Mesothelial cell of epicardium (in vitro differentiated cells): ENCODE measurements at regions not wholly inside any gene's neighbourhood (a gene's known extent, or its start where the extent isn't known, plus 50 kb on each side); places are given as distances from the start of the nearest gene placed in this dataset.

ENCODE experiments used
- DNase-seq, 2 experiments: peaks; one replicate each; pipeline ENCODE4 v3.0.0; 2021; ENCODE audit warnings: low spot score in 2 of 2; ENCODE audit not compliant: unreplicated experiment in 2 of 2
- H3K27ac Mint-ChIP-seq: 2 replicates; pipeline ENCODE4 v1.8.0; 2021; ENCODE audit warnings: mixed read lengths
- H3K27me3 Mint-ChIP-seq: 2 replicates; pipeline ENCODE4 v1.8.0; 2021; ENCODE audit warnings: low read depth, mixed read lengths
- H3K36me3 Mint-ChIP-seq: 2 replicates; pipeline ENCODE4 v1.8.0; 2021; ENCODE audit warnings: mixed read lengths
- H3K4me1 Mint-ChIP-seq: 2 replicates; pipeline ENCODE4 v1.8.0; 2021; ENCODE audit warnings: mixed read lengths
- H3K4me3 Mint-ChIP-seq: 2 replicates; pipeline ENCODE4 v1.8.0; 2021; ENCODE audit warnings: mild to moderate bottlenecking, moderate library complexity, mixed read lengths
- H3K9me3 Mint-ChIP-seq: 2 replicates; pipeline ENCODE4 v1.8.0; 2021; ENCODE audit warnings: mixed read lengths
- TF ChIP-seq, protein P1 (sequence below): fragments of 200-600 bp; sonication (generic); IDR thresholded peaks from one replicate; pipeline ENCODE4 v1.5.0; 2021; ENCODE audit warnings: antibody characterized with exemption; ENCODE audit not compliant: unreplicated experiment

DNA sequence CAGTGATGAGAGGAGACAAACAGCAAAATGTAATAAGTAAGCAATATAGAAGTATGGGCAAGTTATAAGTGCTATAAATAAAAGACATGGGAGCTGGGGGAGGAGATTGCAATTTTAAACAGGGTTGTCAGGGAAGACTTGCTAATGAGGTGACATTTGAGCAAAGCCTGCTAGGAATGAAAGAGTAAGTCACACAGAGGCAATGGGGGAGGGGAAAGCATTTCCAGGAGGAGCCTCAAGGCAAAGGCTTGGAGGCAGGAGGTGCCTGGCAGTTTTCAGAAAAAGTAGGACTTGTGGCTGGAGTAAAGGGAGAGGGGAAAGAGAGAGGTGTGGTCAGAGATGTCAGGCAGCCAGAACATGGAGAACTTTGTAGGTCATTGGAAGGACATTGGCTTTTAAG, 124.4 kb upstream of the NMUR2 start:
- peak overlapping the region; percentile 2 for H3K27ac Mint-ChIP-seq
- H3K27me3 Mint-ChIP-seq: peaks cover 9% of the 10 kb centered on the region
- DNase-seq: no peak
- TF ChIP-seq, protein P1, sequence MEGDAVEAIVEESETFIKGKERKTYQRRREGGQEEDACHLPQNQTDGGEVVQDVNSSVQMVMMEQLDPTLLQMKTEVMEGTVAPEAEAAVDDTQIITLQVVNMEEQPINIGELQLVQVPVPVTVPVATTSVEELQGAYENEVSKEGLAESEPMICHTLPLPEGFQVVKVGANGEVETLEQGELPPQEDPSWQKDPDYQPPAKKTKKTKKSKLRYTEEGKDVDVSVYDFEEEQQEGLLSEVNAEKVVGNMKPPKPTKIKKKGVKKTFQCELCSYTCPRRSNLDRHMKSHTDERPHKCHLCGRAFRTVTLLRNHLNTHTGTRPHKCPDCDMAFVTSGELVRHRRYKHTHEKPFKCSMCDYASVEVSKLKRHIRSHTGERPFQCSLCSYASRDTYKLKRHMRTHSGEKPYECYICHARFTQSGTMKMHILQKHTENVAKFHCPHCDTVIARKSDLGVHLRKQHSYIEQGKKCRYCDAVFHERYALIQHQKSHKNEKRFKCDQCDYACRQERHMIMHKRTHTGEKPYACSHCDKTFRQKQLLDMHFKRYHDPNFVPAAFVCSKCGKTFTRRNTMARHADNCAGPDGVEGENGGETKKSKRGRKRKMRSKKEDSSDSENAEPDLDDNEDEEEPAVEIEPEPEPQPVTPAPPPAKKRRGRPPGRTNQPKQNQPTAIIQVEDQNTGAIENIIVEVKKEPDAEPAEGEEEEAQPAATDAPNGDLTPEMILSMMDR: no peak
- no peaks in the 10 kb centered on the region for H3K9me3 Mint-ChIP-seq
- peaks cover 14% of the 10 kb centered on the region for H3K4me1 Mint-ChIP-seq
- no peaks in the 10 kb centered on the region for H3K36me3 Mint-ChIP-seq
- H3K4me3 Mint-ChIP-seq: no peak overlapping the region

DNA sequence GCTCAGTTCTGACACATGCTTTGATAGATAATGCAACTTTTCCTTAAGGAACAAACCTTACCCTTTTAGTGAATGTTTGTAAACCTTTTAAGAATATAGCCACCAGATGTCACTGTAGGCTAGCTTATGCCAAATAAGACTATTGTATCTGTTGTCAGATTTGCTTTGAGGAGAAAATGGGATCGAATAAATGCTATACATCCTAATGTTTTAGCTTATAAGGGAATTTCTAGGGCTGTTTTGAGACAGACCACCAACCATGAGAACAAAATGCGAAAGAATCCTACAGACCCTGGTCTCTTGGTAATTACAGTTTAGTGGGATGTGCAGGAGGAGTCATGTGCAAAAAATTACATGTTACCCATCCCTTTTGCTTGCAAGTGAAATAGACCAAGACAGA, 127.6 kb upstream of the NMUR2 start:
- no peaks in the 10 kb centered on the region for H3K36me3 Mint-ChIP-seq
- H3K4me1 Mint-ChIP-seq: peaks cover 7% of the 10 kb centered on the region
- TF ChIP-seq, protein P1: peak; percentile 48
- no peak overlapping the region for H3K27ac Mint-ChIP-seq
- no peaks in the 10 kb centered on the region for H3K27me3 Mint-ChIP-seq
- H3K4me3 Mint-ChIP-seq: no peak overlapping the region
- no peaks in the 10 kb centered on the region for H3K9me3 Mint-ChIP-seq
- no peak for DNase-seq

DNA sequence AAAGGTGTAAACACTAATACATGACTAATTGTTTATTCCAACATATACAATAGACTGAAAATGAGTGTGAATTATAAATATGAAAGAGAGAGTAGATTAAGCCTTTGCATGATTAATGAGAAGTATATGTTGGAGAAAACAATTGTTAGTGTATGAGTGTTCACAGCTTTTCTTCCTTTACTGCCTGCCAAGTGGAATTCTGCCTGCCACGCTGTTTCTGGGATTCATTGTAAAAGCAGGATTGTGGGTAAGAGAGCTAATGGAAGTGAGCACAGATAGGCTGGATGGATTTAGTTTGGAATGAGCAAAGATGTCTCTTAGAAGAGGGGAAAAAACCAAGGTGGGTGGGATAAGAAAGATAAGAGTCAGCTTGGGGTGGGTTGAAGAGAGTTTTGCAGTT, 129.6 kb upstream of the NMUR2 start:
- DNase-seq: no peak
- Mint-ChIP-seq H3K4me3 (no peak overlapping the region), H3K9me3 (no peaks in the 10 kb centered on the region), H3K27me3 (peaks cover 1% of the 10 kb centered on the region), H3K27ac (no peak overlapping the region), H3K36me3 (no peaks in the 10 kb centered on the region), H3K4me1 (peaks cover under 1% of the 10 kb centered on the region)
- TF ChIP-seq, protein P1: no peak

DNA sequence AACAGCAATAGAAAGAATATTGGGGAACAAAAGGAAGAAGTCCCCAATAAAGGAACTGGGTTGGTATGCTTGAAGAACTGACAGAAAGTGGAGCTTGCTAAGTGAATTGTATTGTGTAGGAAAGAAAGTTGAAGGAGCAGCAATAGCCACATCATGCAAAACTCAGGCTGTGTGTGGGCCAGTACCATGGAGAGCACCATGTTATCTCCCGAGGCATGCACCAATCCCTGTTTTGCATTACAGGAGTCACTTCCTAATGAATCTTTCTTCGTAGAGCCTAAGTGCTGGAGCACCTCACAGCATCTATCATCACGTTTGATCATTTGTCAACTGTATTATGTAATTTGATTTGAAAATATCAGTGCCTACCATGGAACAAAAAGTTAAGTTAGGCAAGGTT, 137.7 kb upstream of the NMUR2 start:
- TF ChIP-seq, protein P1: no peak
- peaks cover 25% of the 10 kb centered on the region for H3K27me3 Mint-ChIP-seq
- no peak overlapping the region for H3K27ac Mint-ChIP-seq
- peak in 1 of 2 experiments; percentile 61 for DNase-seq
- no peaks in the 10 kb centered on the region for H3K9me3 Mint-ChIP-seq
- H3K4me3 Mint-ChIP-seq: no peak overlapping the region
- H3K36me3 Mint-ChIP-seq: no peaks in the 10 kb centered on the region
- H3K4me1 Mint-ChIP-seq: no peaks in the 10 kb centered on the region

DNA sequence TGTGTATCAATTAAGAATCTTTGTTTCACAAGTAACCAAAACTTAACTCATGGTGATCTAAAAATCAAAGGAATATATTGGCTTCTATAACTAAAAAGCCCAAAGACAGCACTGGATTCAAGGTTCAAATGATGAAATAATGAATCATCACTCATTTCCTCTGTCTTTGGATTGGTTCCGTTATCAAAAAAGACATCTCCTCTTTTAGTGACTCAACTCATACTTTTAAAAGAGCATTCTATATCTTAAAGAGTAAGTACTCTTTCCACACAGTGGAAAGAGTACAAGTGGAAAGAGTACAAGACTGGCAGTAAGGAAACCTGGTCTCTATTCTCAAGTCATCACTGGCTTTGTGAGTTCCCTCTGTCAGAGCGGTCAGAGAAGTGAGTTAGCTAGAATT, 141.4 kb upstream of the NMUR2 start:
- Mint-ChIP-seq H3K36me3 (no peaks in the 10 kb centered on the region), H3K27me3 (peaks cover 18% of the 10 kb centered on the region), H3K9me3 (no peaks in the 10 kb centered on the region), H3K27ac (no peak overlapping the region), H3K4me1 (no peaks in the 10 kb centered on the region), H3K4me3 (no peak overlapping the region)
- TF ChIP-seq, protein P1: no peak
- DNase-seq: no peak

DNA sequence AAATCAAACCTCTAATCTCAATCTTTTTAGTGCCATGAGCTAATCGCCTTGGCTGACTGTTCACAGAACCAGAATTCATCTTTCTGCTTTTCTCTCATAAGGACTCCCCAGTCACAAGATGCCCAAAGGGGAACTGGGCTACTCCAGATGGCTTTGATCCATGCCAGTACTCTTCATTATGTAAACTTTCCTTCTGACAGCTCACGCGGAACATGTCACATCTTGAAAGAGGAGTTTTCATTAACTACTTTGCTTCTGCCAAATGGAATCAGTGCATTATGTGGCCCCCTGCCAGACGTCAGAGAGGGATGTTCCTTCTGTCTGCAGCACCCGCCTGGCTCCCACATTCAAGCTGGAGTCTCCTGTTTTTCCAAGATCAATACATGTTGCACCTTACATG, 142.1 kb upstream of the NMUR2 start:
- no peaks in the 10 kb centered on the region for H3K4me1 Mint-ChIP-seq
- H3K4me3 Mint-ChIP-seq: no peak overlapping the region
- H3K27me3 Mint-ChIP-seq: peaks cover 16% of the 10 kb centered on the region

More for the DNA sequence above, 142.1 kb upstream of the NMUR2 start:
- Mint-ChIP-seq H3K9me3 (no peaks in the 10 kb centered on the region), H3K36me3 (no peaks in the 10 kb centered on the region), H3K27ac (no peak overlapping the region)
- DNase-seq: no peak
- TF ChIP-seq, protein P1: no peak
